NCI-H748 (cell line): ENCODE measurements at regions not wholly inside any gene's neighbourhood (a gene's known extent, or its start where the extent isn't known, plus 50 kb on each side); places are given as distances from the start of the nearest gene placed in this dataset.
"Not testable (repeated sequence)": the region's sequence is repeated elsewhere in the genome, so short reads cannot be mapped to it uniquely, and the experiment has no call there.

ENCODE experiments used
- DNase-seq: peaks from one replicate; lab custom pipeline; 2025; ENCODE audit not compliant: unreplicated experiment; lab: John Stamatoyannopoulos, UW

DNA sequence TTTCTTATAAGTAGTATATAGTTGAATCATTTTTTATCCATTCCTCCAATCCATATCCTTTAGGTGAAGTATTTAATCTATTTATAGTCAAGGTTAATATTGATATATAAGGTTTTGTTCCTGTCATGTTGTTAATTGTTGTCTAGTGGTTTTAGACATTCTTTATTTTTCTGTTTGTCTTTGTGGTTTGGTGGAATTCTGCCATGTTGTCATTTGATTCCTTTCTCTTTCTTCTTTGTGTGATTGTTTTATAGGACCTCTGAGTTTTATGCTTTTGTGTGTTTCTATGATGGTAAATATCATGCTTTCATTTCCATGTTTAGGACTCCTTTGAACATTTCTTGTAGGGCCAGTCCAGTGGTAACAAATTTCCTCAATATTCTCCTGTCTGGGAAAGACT lies 450.3 kb upstream of the BTBD3 start:
- DNase-seq = no peak

DNA sequence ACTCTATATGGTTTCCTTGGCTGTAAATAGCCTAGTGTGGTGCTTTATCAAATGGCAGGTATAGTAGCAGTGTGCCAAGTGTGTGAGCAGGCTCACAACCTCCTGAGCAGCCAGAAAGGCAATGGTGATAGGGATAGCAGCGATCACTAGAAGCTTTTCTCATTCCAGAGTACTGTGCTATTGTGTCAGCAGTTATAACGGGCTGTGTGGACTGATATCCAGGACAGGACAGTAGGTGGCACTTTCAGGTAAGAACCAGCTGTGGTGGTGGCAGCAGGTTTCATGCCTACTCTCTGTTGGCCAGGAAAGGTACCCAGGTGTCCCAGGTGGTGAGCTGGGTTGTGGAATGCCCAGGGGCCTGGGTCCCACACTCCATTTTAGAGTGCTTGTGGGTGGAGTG lies 448.8 kb upstream of the BTBD3 start:
- no peak for DNase-seq

DNA sequence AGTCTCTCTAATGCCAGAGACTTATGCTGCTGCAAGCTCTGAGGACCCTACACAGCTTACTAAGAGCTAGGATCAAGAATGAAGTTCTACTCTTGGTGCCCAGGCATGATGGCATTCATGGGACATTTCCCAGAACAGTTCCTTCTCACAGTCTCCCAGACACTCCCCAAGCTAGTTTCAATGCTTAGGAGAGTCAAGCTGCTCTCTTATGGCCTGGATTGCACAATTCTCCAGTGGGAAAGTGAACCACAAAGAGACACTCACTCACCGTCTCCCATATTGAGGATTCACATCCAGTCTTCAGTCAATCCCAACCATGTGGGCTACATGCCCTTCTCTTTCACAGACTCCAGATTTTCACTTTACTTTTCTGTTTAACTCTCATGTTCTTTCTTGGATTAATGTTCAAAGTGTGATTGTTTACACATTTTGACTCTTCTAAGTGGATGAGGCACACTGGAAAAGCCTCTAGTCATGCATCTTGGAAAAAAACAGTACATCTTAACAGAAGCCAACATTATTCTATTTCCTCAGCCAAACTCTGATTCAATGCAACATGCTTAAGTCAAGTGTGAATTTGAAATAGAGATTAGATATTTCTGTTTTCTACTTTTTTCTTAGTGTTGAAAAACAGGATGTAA lies 447.8 kb upstream of the BTBD3 start:
- no peak for DNase-seq

DNA sequence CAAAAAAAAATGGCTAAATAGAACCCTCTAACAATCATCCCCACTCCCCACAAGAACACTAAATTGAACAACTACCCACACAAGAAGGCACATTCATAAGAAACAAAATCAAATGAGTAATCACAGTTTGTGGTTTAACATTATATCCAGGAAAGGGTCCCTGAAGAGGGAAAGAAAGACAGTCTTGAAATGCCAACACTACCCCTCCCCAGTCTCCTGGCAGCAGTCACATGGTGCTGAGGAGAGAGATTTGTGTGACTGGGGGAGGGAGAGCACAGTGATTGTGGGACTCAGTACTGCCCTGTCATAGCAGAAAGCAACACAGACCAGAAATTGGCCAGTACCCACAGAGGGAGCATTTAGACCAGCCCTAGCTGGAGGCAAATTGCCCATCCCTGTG lies 443.7 kb upstream of the BTBD3 start:
- no peak for DNase-seq

DNA sequence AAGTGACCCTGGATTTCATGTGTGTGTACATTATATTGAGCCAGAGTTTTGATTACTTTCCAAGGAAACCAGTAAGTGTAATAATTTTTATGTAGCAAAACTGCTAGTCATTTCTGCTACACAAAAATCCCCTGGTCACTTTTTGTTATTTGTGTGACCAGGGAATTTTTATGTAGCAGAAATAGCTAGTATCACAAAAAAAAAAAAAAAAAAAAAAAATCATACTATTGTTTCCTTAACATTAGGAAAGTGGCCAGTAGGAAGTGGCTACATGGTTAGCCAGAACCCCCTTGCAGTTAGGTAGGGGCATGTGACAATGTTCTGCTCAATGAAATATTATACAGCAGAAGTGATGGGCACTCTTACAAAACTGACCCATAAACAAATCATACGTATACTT lies 434.0 kb upstream of the BTBD3 start:
- no peak for DNase-seq

DNA sequence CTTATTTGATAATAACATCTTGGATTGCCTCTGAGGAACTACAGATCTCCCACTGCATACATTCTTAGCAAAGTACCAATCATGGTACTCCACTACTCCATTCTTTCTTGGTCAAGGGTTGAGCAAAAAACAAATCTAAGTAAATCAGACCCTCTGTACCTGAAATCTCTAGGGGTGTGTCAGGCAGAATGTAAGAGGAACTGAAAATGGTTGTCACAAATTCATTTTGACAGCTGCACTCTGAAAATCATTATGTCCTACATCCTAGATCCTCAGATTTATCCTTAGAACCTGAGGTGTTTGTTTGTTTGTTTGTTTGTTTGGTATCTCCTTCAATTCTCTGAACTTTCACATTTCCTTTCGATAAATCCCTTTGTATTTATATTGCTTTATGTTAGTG lies 433.2 kb upstream of the BTBD3 start:
- DNase-seq = no peak

DNA sequence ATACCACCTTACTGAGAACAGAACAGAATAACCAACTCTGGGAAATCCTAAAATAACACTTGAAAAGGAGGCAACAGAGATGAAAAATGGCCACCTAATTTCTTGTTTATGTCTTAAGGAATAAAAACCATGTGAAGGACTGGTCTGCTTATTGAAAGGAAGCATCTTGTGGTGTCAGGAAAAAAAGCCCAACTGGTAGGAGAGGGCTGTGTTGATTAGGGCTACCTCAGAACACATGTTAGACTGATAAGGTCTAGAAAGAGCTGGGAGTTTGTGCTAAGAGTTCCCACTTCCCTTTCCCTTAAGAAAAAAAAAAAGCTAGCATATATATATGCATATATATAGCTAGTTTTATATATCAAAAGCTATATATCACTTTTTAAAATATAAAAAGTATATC lies 425.3 kb upstream of the BTBD3 start:
- DNase-seq = no peak

DNA sequence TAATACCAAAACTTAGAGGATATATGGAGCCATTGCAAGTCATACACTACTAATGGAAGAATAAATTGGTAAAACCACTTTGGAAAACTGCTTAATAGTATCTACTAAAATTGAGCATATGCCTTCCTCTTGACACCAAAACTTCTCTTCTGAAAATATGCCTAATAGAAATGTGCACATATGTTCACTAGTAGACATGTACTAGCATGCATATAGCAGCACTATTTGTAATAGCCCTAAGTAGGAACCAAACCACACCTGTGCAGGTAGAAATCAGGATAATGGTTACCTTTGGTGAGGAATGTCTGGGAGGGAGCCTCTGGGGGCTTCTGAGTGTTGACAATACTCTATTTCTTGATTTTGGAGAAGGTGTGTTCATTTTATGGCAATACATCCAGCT lies 424.8 kb upstream of the BTBD3 start:
- no peak for DNase-seq

DNA sequence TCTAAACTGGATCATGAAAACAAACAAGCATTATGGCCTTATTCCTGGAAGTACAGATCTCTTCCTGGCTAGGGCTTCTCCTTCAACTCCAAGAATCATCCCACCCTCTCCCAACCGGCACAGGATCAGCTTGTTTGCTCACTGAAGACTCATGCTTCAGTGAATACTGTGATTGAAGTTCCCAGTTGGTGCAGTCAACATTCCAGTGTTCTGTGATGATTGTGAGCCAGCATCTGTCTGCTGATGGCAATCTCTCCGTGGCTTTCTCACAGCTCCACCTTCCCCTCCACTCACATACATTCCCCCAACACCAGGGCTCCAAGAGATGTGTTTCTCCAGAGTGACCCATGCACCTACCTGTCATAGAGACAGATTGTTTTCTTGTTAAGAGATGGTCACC lies 421.3 kb upstream of the BTBD3 start:
- no peak for DNase-seq

DNA sequence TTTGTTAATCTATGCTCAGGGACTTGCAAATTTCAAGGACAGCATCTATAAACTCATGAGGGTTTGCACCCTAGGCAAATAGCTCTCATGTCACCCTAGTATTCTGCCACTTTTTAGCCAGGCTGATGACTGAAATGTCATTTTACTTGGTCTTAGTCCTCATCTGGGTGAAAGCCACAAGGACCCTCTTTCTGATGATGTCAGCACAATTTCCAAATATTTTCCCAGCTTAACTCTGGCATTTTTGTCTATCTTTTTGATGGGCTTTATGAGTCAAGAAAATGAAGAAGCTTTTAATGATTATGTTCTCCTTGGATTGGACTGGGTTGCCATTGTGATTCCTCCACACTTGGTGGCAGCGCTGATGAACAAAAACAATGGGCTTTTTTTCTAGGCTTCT lies 420.1 kb upstream of the BTBD3 start:
- no peak for DNase-seq

DNA sequence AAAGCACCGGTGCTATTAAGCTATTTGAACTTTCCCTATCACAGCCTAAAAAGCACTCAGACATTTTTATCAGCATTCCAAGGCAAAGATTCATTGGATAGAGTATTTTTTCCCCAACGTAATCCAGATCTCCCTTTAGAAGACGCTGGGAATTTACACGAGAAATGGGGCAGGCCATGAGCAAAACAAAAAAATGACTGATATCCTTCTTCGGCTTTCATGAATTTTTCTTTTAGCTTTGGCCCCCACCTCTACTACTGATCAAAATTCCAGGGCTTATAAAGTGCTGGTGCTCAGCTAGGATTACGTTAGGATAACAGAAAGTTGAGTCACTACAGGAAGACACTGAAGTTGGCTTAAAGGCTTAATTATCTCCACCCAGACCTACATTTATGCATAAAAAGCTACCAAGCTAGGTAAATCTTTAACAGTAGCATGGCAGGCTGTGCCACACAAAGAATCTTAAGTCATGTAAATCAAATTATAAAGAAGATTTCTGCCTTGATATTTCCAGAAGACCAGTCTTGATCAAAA lies 418.5 kb upstream of the BTBD3 start:
- no peak for DNase-seq

DNA sequence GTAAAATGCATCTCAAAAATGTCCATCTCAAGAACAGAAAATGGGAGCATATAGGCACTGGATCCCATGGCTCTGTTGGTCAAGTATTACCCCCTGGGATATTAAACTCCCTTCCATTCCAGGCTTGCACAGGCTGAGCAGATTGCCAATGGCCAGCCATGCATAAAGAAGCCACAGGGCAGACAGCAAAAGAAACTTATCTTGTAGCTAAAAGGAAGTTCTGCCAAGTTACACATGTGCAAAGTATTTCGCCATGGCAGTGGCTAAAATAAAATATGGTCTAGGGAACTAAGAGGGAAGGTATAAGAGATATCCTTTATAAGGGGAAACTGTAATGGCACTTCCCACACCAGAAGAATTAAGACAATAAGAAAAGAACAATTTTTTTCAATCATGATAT lies 415.6 kb upstream of the BTBD3 start:
- DNase-seq = no peak

DNA sequence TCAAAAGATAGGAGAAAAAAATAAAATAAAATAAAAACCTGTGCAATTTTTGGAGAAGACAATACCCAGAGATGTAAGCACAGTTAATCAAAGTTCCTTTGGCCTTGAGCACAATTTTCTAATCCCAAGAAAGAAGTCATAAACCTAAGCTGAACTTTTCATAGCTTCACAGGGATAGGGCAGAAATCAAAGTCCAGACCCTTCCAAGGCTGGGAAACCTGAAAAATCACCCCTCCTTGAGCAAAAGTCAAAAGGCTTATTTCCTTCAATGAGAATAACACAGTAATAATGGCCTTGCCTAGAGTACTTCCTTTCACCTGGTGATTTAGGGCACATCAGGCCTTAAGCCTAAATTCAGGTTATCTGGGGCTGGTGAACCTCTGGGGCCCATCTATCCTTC lies 415.0 kb upstream of the BTBD3 start:
- no peak for DNase-seq

DNA sequence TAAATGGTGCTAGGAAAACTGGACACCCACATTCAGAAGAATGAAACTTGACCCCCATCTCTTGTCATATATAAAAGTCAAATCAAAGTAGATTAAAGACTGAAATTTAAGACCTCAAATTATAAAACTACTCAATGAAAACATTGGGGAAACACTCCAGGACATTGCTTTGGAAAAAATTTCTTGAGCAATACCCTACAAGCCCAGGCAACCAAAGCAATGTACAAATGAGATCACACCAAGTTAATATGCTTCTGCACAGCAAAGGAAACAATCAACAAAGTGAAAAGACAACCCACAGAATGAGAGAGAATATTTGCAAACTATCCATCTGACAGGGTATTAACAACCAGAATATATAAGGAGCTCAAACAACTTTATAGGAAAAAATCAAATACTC lies 407.9 kb upstream of the BTBD3 start:
- no peak for DNase-seq

DNA sequence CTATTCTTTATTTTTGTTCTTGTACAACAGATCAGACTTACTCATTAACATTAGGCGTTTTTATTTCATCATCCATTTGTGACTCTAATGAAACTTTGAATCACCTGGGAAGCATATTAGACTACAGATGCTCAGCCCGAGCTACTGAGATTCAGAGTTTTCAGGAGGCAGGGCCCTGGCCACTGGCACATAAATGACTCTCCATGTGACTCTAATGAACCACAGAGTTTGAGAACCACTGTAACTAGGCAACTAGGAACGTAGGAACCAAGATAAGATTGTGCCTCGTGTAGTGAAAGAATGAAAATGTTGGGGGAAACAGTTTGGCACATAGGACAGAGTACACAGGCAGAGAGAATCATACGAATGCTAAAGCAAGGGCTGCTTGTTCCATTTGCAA lies 405.9 kb upstream of the BTBD3 start:
- peak; percentile 22 for DNase-seq

DNA sequence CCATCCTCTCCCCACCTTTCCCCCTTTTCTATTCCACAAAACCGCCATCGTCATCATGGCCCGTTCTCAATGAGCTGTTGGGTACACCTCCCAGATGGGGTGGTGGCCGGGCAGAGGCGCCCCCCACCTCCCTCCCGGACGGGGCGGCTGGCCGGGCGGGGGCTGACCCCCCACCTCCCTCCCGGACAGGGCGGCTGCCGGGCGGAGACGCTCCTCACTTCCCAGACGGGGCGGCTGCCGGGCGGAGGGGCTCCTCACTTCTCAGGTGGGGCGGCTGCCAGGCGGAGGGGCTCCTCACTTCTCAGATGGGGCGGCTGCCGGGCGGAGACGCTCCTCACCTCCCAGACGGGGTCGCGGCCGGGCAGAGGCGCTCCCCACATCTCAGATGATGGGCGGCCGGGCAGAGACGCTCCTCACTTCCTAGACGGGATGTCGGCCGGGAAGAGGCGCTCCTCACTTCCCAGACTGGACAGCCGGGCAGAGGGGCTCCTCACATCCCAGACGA lies 404.4 kb upstream of the BTBD3 start:
- not testable (repeated sequence) for DNase-seq

DNA sequence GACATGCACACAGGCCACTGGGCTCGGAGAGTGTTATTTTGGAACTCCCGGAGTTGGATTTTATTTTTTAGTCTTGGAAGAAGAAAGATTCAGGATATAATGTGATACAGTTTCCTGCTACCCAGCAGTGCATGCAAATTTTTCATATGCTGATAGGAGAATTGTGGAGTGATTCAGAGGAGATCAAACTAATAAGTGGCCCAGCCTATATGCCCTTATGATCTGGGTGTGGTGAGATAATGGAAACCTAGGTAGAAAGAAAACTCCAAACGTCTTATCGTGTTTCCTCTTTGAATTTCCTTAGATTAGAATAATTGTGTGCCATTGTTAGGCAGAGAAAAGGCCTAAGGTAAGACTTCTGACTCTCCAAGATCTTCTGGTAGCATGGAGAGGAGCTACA lies 401.2 kb upstream of the BTBD3 start:
- DNase-seq = no peak

DNA sequence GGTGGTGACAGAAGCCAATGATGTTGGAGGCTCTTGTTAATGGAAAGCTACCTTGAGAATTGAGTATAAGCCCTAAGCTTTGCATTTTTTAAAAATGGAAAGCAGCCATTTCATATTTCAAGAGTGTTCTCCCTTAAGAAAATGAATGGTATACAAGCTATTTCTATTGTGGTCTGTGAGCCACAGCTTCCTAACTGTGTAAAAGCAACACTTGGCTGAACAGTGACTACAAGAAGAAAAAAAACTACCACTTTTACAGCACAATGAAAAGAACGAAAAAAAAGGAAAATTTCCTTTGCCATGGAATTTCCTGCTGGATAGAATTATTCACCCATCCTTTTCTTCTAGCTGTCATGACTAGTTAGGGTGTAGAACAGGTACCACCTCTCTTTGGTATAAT lies 397.1 kb upstream of the BTBD3 start:
- DNase-seq = no peak

DNA sequence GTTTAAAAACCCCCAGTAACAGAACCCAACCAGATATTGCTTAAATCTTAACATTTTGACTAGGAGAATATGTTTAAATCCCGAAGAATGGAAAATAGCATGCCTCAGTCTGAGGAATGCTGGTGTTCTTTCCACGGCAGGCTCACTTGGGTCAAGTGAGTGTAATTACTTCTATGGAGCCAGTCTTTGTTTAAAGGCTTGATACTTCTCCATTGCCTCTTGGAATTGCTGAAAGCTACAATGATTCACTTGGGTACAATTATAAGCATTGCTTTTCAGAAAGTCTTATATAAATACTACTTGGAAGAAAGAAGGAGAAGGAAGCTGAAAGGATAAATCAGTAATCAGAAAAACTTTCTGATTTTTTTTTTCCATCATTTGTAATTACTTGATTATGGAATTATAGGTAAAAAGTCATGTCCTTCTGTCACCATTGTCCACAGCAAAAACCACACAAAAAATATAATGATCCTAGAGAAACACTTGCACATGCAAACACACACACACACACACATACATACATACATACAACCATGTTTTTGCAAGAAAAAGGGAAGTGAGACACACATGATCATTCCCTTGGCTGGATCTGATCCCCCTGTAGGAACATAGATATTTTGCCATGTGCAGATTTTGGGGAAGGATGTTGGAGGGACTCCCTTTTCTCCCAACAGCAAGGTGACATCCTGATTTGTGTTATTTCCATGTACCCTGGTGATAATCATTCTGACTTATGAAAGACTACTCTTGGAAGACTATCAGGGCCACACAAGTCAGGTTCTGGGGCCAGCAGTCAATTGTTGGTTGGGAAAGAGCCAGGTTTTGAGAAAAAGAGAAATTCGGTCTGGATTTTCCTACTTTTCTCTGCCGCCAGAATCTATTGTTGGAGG lies 396.0 kb upstream of the BTBD3 start:
- DNase-seq = no peak

DNA sequence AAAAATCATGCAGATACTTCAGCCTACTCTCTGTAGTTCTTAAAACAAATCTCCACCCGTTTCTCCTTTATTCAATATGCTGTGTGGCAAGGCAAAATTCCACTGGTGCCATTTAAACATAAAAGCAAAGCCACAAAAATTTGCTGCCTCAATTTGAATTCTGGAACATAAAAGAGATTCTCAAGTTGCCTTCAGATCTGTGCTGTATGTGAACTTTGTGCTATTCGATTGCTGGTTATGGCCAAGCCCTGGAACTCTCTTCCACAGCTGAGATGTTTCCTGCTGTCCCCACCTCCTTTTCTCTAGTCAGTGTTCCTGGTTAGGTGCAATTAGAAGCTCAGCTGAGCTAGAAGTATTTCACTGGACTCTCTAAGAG lies 395.3 kb upstream of the BTBD3 start:
- no peak for DNase-seq

DNA sequence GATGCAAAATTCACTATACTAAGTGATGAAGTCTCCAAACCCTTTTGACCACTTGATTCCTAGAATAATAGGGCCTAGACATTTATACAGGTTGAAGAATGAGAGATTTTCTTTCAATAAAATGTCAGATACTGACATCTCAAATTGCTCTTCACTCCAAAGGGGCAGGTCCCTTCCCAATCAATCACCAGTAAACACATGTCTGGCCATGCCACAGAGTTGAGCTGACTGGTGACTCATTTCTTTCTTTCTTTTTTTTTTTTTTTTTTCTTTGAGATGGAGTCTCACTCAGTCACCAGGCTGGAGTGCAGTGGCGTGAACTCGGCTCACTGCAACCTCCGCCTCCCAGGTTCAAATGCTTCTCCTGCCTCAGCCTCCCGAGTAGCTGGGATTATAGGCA lies 388.6 kb upstream of the BTBD3 start:
- DNase-seq = no peak

DNA sequence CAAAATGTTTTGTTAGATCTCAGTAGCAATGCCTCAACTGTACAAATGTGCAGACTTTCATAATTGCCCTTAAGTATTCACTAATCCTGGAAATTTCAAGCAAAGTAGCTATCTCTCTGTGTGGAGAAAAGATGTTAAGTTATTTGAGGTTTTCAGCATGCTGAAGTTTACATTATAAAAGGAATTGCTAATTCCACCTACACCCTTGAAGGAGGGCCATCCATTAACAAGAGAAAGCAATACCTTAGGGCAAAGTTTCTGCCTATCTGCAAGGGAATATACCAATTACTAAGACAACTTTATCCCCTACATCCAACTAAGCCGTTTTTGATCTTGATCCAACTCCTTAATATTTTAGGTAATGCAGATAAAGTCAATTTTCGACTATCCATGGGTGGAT lies 380.7 kb upstream of the BTBD3 start:
- DNase-seq = no peak
